K562 (cell line): ENCODE measurements at regions not wholly inside any gene's neighbourhood (a gene's known extent, or its start where the extent isn't known, plus 50 kb on each side); places are given as distances from the start of the nearest gene placed in this dataset.

Experiments
- ATAC-seq: fragments of 200-7000 bp; cut with Tn5 transposase; 3 replicates; pipeline ENCODE4 v1.9.1; 2020; ENCODE audit warnings: moderate library complexity
- BruUV-seq: library from RNA; stranded (reverse); fragments of 400-500 nt; replicated peaks from 2 replicates; lab custom pipeline; 2021; lab: Mats Ljungman, UMichigan
- CTCF ChIA-PET: fragments of 300-600 bp; formaldehyde crosslinking; extraction: SDS; loops from one replicate; lab custom pipeline; 2021; ENCODE audit warnings: low intra/inter-chr PET ratio; lab: Yijun Ruan, JAX
- POLR2A ChIA-PET: fragments of 300-600, 350-650 bp; sonication (Branson Sonifier 250); formaldehyde crosslinking; extraction: SDS; loops from one replicate; lab custom pipeline; 2021; ENCODE audit warnings: antibody characterized with exemption, inconsistent platforms; lab: Yijun Ruan, JAX
- DNase-seq, 4 experiments: peaks; one replicate each; pipeline versions ENCODE4 v3.0.0 to v3.0.0-alpha.2; 2011 to 2018; ENCODE audit warnings: low spot score in 3 of 4, mixed read lengths in 3 of 4; ENCODE audit errors: extremely low read depth in 1 of 4
- FAIRE-seq: peaks from 2 replicates; lab custom pipeline; 2011; peaks lifted over from hg19 to GRCh38; lab: Jason Lieb, UNC
- H2AFZ ChIP-seq: 2 replicates; pipeline ENCODE4 v1.6.0; 2011; ENCODE audit warnings: low read depth, low read length, control low read depth, inconsistent platforms
- H3K27ac ChIP-seq: fragments of 200-600 bp; 3 replicates; pipeline ENCODE4 v1.8.0; 2011; ENCODE audit warnings: low read depth, mild to moderate bottlenecking, control low read depth, inconsistent platforms, low read length, moderate library complexity, mixed read lengths; ENCODE audit errors: extremely low read depth
- H3K27me3 ChIP-seq, 2 experiments: fragments of 300-600 bp in 1 of 2; 2 replicates in 1 of 2; 3 replicates in 1 of 2; pipeline versions ENCODE4 v1.6.0 to v1.8.0; 2011; ENCODE audit warnings: inconsistent platforms in 2 of 2, low read length in 2 of 2, mild to moderate bottlenecking in 1 of 2, mixed read lengths in 1 of 2, moderate library complexity in 1 of 2; ENCODE audit not compliant: control insufficient read depth in 2 of 2, insufficient read depth in 2 of 2
- H3K36me3 ChIP-seq: fragments of 300-600 bp; 3 replicates; pipeline ENCODE4 v1.8.0; 2011; ENCODE audit warnings: mild to moderate bottlenecking, low read length, inconsistent platforms; ENCODE audit not compliant: control insufficient read depth, insufficient read depth
- H3K4me1 ChIP-seq, 2 experiments: fragments of 200-600 bp in 1 of 2; replicated peaks in 1 of 2; 2 replicates in 1 of 2; 3 replicates in 1 of 2; pipeline versions ENCODE4 v1.5.1 to v1.8.0; 2011; ENCODE audit warnings: inconsistent platforms in 2 of 2, low read length in 2 of 2, mild to moderate bottlenecking in 1 of 2, mixed read lengths in 1 of 2, moderate library complexity in 1 of 2; ENCODE audit not compliant: control insufficient read depth in 2 of 2, insufficient read depth in 2 of 2
- H3K4me2 ChIP-seq: 2 replicates; pipeline ENCODE4 v1.6.1; 2011; ENCODE audit warnings: low read length, control low read depth, inconsistent platforms, mixed read lengths; ENCODE audit not compliant: insufficient read depth
- H3K4me3 ChIP-seq: fragments of 200-600 bp; sonication (generic), shearing (Covaris generic); 2 replicates; pipeline ENCODE4 v1.5.1; 2016; ENCODE audit warnings: control low read depth, inconsistent platforms
- H3K79me2 ChIP-seq: fragments of 200-600 bp; 3 replicates; pipeline ENCODE4 v1.8.0; 2011; ENCODE audit warnings: low read length, inconsistent platforms; ENCODE audit not compliant: control insufficient read depth, insufficient read depth
- H3K9ac ChIP-seq, 2 experiments: 2 replicates each; pipeline versions ENCODE4 v1.6.0 to v1.6.1; 2011; ENCODE audit warnings: low read depth in 2 of 2, low read length in 2 of 2, control low read depth in 1 of 2, inconsistent platforms in 1 of 2, mild to moderate bottlenecking in 1 of 2, mixed read lengths in 1 of 2; ENCODE audit not compliant: insufficient read depth in 1 of 2
- H3K9me1 ChIP-seq: one replicate; pipeline ENCODE4 v1.6.0; 2011; ENCODE audit warnings: inconsistent platforms, mild to moderate bottlenecking, low read length, moderate library complexity; ENCODE audit not compliant: control insufficient read depth, insufficient read depth
- H3K9me3 ChIP-seq: replicated peaks from 2 replicates; pipeline ENCODE4 v1.5.1; 2011; ENCODE audit warnings: low read depth, low read length, inconsistent platforms; ENCODE audit not compliant: control insufficient read depth, insufficient read depth
- H4K20me1 ChIP-seq: replicated peaks from 2 replicates; pipeline ENCODE4 v1.6.1; 2011; ENCODE audit warnings: low read length, inconsistent platforms, mixed read lengths; ENCODE audit not compliant: control insufficient read depth, insufficient read depth
- CEBPB ChIP-seq: fragments of 450-650 bp; IDR thresholded peaks from 2 replicates; pipeline ENCODE4 v1.6.1; 2016; ENCODE audit warnings: missing genetic modification characterization, missing compliant biosample characterization
- CXXC5 ChIP-seq: fragments of 250-450 bp; sonication (Bioruptor Pico); IDR thresholded peaks from 2 replicates; pipeline ENCODE4 v1.8.0; 2022; ENCODE audit warnings: inconsistent platforms, mild to moderate bottlenecking, moderate library complexity
- GATA2 ChIP-seq: sonication (generic); formaldehyde crosslinking; IDR thresholded peaks from 2 replicates; pipeline ENCODE4 v1.4.0; 2020; ENCODE audit warnings: mild to moderate bottlenecking, missing genetic modification reagents
- HSF4 ChIP-seq: fragments of 250-450 bp; sonication (Bioruptor Pico); IDR thresholded peaks from 2 replicates; pipeline ENCODE4 v2.1.2; 2022; ENCODE audit warnings: mild to moderate bottlenecking, moderate library complexity, borderline replicate concordance
- ZBTB2 ChIP-seq: fragments of 450-650 bp; IDR thresholded peaks from 2 replicates; pipeline ENCODE4 v1.6.1; 2016; ENCODE audit warnings: antibody characterized with exemption
- WGBS: fragments of 100-300 bp; shearing (Covaris generic); methylation state at CpG from one replicate; pipeline ENCODE4 v1.1.6; 2016; ENCODE audit warnings: low coverage, mixed read lengths; ENCODE audit not compliant: insufficient coverage; ENCODE audit errors: missing lambda C conversion rate; 5-methylcytosine and 5-hydroxymethylcytosine counted together
- in situ Hi-C: fragments of 300-500 bp; cut with MboI; formaldehyde crosslinking; loops from 4 replicates; pipeline ENCODE4 v1.15.0; 2018; ENCODE audit warnings: inconsistent platforms, mixed read lengths
- intact Hi-C: fragments of 100-400 bp; cut with micrococcal nuclease; formaldehyde crosslinking; loops from 2 replicates; pipeline ENCODE4 v1.14.2; 2022

GRCh38 chr6:1238040-1238439, 73.9 kb upstream of the FOXQ1 start:
- Histone ChIP-seq H3K4me3 (no peak overlapping the region), H3K79me2 (no peaks in the 10 kb centered on the region), H2AFZ (no peak overlapping the region), H4K20me1 (0 out of 2 replicates have a peak, but pooled peaks cover 3% of the 10 kb centered on the region), H3K27me3 (peaks cover 7 to 49% of the 10 kb centered on the region in 2 experiments; a peak in 3 of 5 replicates), H3K36me3 (no peaks in the 10 kb centered on the region), H3K9ac (no peak overlapping the region), H3K4me1 (no peaks in the 10 kb centered on the region), H3K9me3 (no peaks in the 10 kb centered on the region), H3K4me2 (no peak overlapping the region), H3K9me1 (no peaks in the 10 kb centered on the region), H3K27ac (no peak overlapping the region)
- ChIA-PET POLR2A (interaction anchor here (0.6 kb wide), 1 partner anchor 235 kb away, joined by 3 read pairs; no protein-coding TSS in a partner anchor), CTCF (no interaction called here)
- TF ChIP-seq GATA2 (no peak), CXXC5 (CRISPR knock-in tag) (no peak), ZBTB2 (no peak), HSF4 (CRISPR knock-in tag) (no peak), CEBPB (no peak)
- no peak for FAIRE-seq
- ATAC-seq: no peak
- DNase-seq: no peak
- WGBS: 0% methylated on average over 8 of the region's 8 CpGs
- intact Hi-C loops (no loop called here), in situ Hi-C loops (no loop called here)
- BruUV-seq: no TSS peak
